GM12878 (cell line): ENCODE measurements at regions not wholly inside any gene's neighbourhood (a gene's known extent, or its start where the extent isn't known, plus 50 kb on each side); places are given as distances from the start of the nearest gene placed in this dataset.

ENCODE experiments used
- ATAC-seq: fragments of 200-7000 bp; cut with Tn5 transposase; 3 replicates; pipeline ENCODE4 v1.9.1; 2020; ENCODE audit warnings: mild to moderate bottlenecking, moderate library complexity
- BruUV-seq: library from RNA; stranded (reverse); fragments of 400-500 nt; replicated peaks from 2 replicates; lab custom pipeline; 2021; lab: Mats Ljungman, UMichigan
- CTCF ChIA-PET: fragments of 300-600 bp; sonication (Branson Sonifier 250); formaldehyde crosslinking; extraction: SDS; loops from one replicate; lab custom pipeline; 2021; ENCODE audit warnings: inconsistent platforms; lab: Yijun Ruan, JAX
- POLR2A ChIA-PET: fragments of 350-600 bp; formaldehyde crosslinking; extraction: SDS; loops from one replicate; lab custom pipeline; 2021; ENCODE audit warnings: inconsistent platforms; lab: Charles Lee
- RAD21 ChIA-PET: fragments of 300-600 bp; sonication (Branson Sonifier 250); formaldehyde crosslinking; loops from one replicate; lab custom pipeline; 2023; ENCODE audit warnings: antibody characterized with exemption; ENCODE audit not compliant: unreplicated experiment; lab: Charles Lee
- SMC1A ChIA-PET: fragments of 300-600 bp; sonication (Branson Sonifier 250); formaldehyde crosslinking; loops from one replicate; lab custom pipeline; 2023; ENCODE audit not compliant: unreplicated experiment, uncharacterized antibody; lab: Charles Lee
- DNase-seq: peaks from one replicate; pipeline ENCODE4 v3.0.0-alpha.2; 2011; ENCODE audit warnings: low read depth, low spot score
- FAIRE-seq: peaks from 3 replicates; lab custom pipeline; 2011; peaks lifted over from hg19 to GRCh38; lab: Jason Lieb, UNC
- H2AFZ ChIP-seq: 2 replicates; pipeline ENCODE4 v1.6.0; 2011; ENCODE audit warnings: low read depth, low read length, control low read depth; ENCODE audit not compliant: control insufficient read depth
- H3K27ac ChIP-seq: 2 replicates; pipeline ENCODE4 v1.5.1; 2011; ENCODE audit warnings: control low read depth; ENCODE audit not compliant: control insufficient read depth, insufficient read depth
- H3K27me3 ChIP-seq, 2 experiments: replicated peaks in 1 of 2; 2 replicates each; pipeline versions ENCODE4 v1.6.0 to v1.6.1; 2011; ENCODE audit warnings: low read length in 1 of 2; ENCODE audit not compliant: control insufficient read depth in 2 of 2, insufficient read depth in 2 of 2
- H3K36me3 ChIP-seq, 2 experiments: 2 replicates each; pipeline ENCODE4 v1.5.1; 2011; ENCODE audit warnings: low read length in 1 of 2; ENCODE audit not compliant: control insufficient read depth in 2 of 2, insufficient read depth in 2 of 2
- H3K4me1 ChIP-seq: 2 replicates; pipeline ENCODE4 v1.6.1; 2011; ENCODE audit warnings: mild to moderate bottlenecking, low read length, moderate library complexity, mixed read lengths; ENCODE audit not compliant: control insufficient read depth, insufficient read depth
- H3K4me2 ChIP-seq: 2 replicates; pipeline ENCODE4 v1.6.0; 2011; ENCODE audit warnings: control low read depth; ENCODE audit not compliant: control insufficient read depth, insufficient read depth
- H3K4me3 ChIP-seq: fragments of 200-600 bp; sonication (generic); 2 replicates; pipeline ENCODE4 v1.5.1; 2016
- H3K79me2 ChIP-seq: 2 replicates; pipeline ENCODE4 v1.6.0; 2011; ENCODE audit warnings: low read length; ENCODE audit not compliant: control insufficient read depth, insufficient read depth
- H3K9ac ChIP-seq: 2 replicates; pipeline ENCODE4 v1.8.0; 2011; ENCODE audit warnings: low read length, control low read depth, mixed read lengths; ENCODE audit not compliant: control insufficient read depth, insufficient read depth
- H3K9me3 ChIP-seq: replicated peaks from 3 replicates; pipeline ENCODE4 v1.5.1; 2011; ENCODE audit warnings: mild to moderate bottlenecking, low read length; ENCODE audit not compliant: control insufficient read depth, insufficient read depth
- H4K20me1 ChIP-seq: 2 replicates; pipeline ENCODE4 v1.6.0; 2011; ENCODE audit not compliant: control insufficient read depth, insufficient read depth
- ASH2L ChIP-seq: fragments of 300-600, 200-600 bp; sonication (generic); IDR thresholded peaks from 2 replicates; pipeline ENCODE4 v1.6.1; 2017; ENCODE audit warnings: low read depth, mild to moderate bottlenecking, borderline replicate concordance
- ATF3 ChIP-seq: IDR thresholded peaks from 2 replicates; pipeline ENCODE4 v1.6.1; 2011; ENCODE audit warnings: low read depth, mild to moderate bottlenecking, low read length, moderate library complexity, borderline replicate concordance; ENCODE audit errors: extremely low read depth
- CREM ChIP-seq: IDR thresholded peaks from 2 replicates; pipeline ENCODE4 v1.6.1; 2014; ENCODE audit warnings: antibody characterized with exemption, low read depth
- MEF2A ChIP-seq: IDR thresholded peaks from 2 replicates; pipeline ENCODE4 v1.6.1; 2011; ENCODE audit warnings: low read depth, mild to moderate bottlenecking, low read length, moderate library complexity; ENCODE audit not compliant: insufficient read depth
- MEF2B ChIP-seq: fragments of 450-650 bp; IDR thresholded peaks from 2 replicates; pipeline ENCODE4 v1.6.1; 2018; ENCODE audit warnings: mild to moderate bottlenecking, moderate library complexity; ENCODE audit not compliant: partially characterized antibody, poor library complexity, severe bottlenecking
- NFYB ChIP-seq: IDR thresholded peaks from 2 replicates; pipeline ENCODE4 v1.6.1; 2011; ENCODE audit warnings: low read depth, mild to moderate bottlenecking, low read length, improper control_type of control experiment, moderate library complexity; ENCODE audit not compliant: insufficient read depth
- RFX5 ChIP-seq: IDR thresholded peaks from 2 replicates; pipeline ENCODE4 v1.6.1; 2011; ENCODE audit warnings: low read depth, low read length, improper control_type of control experiment
- SPI1 ChIP-seq: IDR thresholded peaks from 2 replicates; pipeline ENCODE4 v1.6.1; 2011; ENCODE audit warnings: low read depth, mild to moderate bottlenecking, low read length, moderate library complexity, borderline replicate concordance; ENCODE audit not compliant: insufficient read depth
- TCF12 ChIP-seq: IDR thresholded peaks from 2 replicates; pipeline ENCODE4 v1.6.1; 2011; ENCODE audit warnings: low read depth, mild to moderate bottlenecking, low read length
- ZSCAN29 ChIP-seq: fragments of 450-650 bp; IDR thresholded peaks from 2 replicates; pipeline ENCODE4 v1.6.1; 2017; ENCODE audit warnings: mild to moderate bottlenecking, moderate library complexity
- WGBS: methylation state at CpG from one replicate; pipeline ENCODE4 v1.1.6; 2016; ENCODE audit warnings: low lambda C conversion rate; ENCODE audit not compliant: insufficient replicate concordance, insufficient coverage; ENCODE audit errors: missing lambda C conversion rate; 5-methylcytosine and 5-hydroxymethylcytosine counted together
- in situ Hi-C: fragments of 300-500 bp; cut with MboI; formaldehyde crosslinking; loops from 9 replicates; pipeline ENCODE4 v1.14.3; 2018; ENCODE audit warnings: mixed read lengths
- intact Hi-C: fragments of 100-400 bp; cut with micrococcal nuclease; formaldehyde crosslinking; loops from one replicate; pipeline ENCODE4 v1.14.2; 2022; ENCODE audit not compliant: unreplicated experiment

GRCh38 chr17:71080937-71081336, 911.6 kb downstream of the KCNJ2 start:
- ChIA-PET RAD21 (no interaction called here), SMC1A (interaction anchor here (0.7 kb wide), 1 partner anchor 751 kb away, joined by 3 read pairs; no protein-coding TSS in a partner anchor), CTCF (interaction anchor here (0.6 to 0.8 kb wide), 2 partner anchors 14 to 123 kb away, joined by 3 read pairs; no protein-coding TSS in a partner anchor), POLR2A (no interaction called here)
- Histone ChIP-seq H3K9ac (no peak overlapping the region), H3K27ac (no peak overlapping the region), H3K27me3 (no peaks in the 10 kb centered on the region), H3K79me2 (no peaks in the 10 kb centered on the region), H3K4me2 (no peak overlapping the region), H3K4me3 (no peak overlapping the region), H3K9me3 (no peaks in the 10 kb centered on the region), H3K36me3 (no peaks in the 10 kb centered on the region), H2AFZ (no peak overlapping the region), H4K20me1 (no peaks in the 10 kb centered on the region), H3K4me1 (no peaks in the 10 kb centered on the region)
- intact Hi-C loops: no loop called here
- in situ Hi-C loops: no loop called here
- DNase-seq (no peak), ATAC-seq (no peak), FAIRE-seq (no peak)
- BruUV-seq: no TSS peak
- 45% methylated on average over 11 of the region's 11 CpGs for WGBS
- TF ChIP-seq MEF2B: no peak
- TF ChIP-seq NFYB: no peak
- TF ChIP-seq CREM: no peak
- no peak for TF ChIP-seq ATF3
- TF ChIP-seq MEF2A: no peak
- TF ChIP-seq SPI1: no peak
- TF ChIP-seq ASH2L: no peak
- TF ChIP-seq ZSCAN29: no peak
- TF ChIP-seq TCF12: no peak
- no peak for TF ChIP-seq RFX5
